GM12864 (cell line): ENCODE measurements at regions not wholly inside any gene's neighbourhood (a gene's known extent, or its start where the extent isn't known, plus 50 kb on each side); places are given as distances from the start of the nearest gene placed in this dataset.
"Not testable (repeated sequence)": the region's sequence is repeated elsewhere in the genome, so short reads cannot be mapped to it uniquely, and the experiment has no call there.

Source experiments
- DNase-seq: peaks from one replicate; pipeline ENCODE4 v3.0.0-alpha.2; 2011; ENCODE audit warnings: low read depth
- H3K4me3 ChIP-seq: 2 replicates; pipeline ENCODE4 v1.5.1; 2011; ENCODE audit warnings: mild to moderate bottlenecking, low read depth, low read length, control low read depth
- TF ChIP-seq, protein P1 (sequence below): IDR thresholded peaks from 2 replicates; pipeline ENCODE4 v1.5.1; 2011; ENCODE audit warnings: low read depth, mild to moderate bottlenecking, moderate library complexity, low read length, control low read depth, inconsistent platforms; ENCODE audit errors: missing control alignments

DNA sequence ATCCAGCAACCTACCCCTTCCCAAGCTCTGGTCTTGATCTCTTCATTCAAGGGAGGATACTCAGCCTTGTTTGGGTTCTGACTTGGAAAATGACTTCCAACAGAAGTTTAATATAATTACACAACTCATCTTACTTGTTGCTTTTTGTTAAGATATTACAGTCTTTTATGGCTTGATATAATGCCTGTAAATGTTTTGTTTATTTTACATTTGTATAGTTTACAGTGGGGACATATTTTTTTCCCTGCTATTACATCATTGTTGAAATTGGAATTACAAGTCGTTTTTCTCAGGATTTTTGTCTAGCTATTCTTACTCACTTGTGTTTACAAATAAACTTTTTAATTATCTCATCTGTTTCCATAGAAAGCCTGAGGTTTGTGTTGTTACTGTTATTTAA, 436.0 kb downstream of the CNTNAP4 start:
- no peak overlapping the region for H3K4me3 ChIP-seq
- DNase-seq = no peak
- TF ChIP-seq, protein P1, sequence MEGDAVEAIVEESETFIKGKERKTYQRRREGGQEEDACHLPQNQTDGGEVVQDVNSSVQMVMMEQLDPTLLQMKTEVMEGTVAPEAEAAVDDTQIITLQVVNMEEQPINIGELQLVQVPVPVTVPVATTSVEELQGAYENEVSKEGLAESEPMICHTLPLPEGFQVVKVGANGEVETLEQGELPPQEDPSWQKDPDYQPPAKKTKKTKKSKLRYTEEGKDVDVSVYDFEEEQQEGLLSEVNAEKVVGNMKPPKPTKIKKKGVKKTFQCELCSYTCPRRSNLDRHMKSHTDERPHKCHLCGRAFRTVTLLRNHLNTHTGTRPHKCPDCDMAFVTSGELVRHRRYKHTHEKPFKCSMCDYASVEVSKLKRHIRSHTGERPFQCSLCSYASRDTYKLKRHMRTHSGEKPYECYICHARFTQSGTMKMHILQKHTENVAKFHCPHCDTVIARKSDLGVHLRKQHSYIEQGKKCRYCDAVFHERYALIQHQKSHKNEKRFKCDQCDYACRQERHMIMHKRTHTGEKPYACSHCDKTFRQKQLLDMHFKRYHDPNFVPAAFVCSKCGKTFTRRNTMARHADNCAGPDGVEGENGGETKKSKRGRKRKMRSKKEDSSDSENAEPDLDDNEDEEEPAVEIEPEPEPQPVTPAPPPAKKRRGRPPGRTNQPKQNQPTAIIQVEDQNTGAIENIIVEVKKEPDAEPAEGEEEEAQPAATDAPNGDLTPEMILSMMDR = no peak

DNA sequence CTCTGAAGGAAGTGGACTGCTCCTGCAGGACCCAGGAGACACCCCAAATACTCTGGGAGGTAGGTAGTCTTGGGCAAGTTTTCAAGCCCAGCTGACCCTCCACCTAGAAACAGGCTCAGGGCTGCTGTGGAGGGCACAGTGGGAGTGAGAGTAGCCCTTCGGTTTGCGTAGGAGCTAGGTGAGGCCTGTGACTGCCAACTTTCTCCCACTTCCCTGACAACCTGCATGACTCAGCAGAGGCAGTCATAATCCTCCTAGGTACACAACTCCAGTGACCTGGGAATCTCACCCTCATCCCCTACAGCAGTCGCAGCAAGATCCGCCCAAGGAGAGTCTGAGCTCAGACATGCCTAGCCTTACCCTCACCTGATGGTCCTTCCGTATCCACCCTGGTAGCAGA, 439.1 kb downstream of the CNTNAP4 start:
- H3K4me3 ChIP-seq, DNase-seq: not testable (repeated sequence)

DNA sequence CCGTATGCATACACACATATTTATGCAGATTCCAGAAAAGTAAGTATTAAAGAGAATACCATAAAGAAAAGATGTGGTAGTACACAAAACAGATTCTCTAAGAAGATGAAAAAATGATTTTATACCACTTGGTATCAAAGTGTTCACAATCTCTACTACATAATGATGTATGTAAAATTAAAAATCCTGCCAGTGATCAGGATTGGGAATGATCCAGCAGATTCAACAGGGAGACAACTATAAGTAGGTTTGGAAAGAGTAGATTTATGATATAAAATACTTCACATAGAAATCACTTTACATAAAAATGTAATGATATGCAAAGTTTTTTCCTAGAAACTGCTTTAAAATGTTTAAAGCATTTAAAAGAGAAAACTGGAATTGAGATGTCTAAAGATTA, 447.0 kb downstream of the CNTNAP4 start:
- TF ChIP-seq, protein P1 = no peak
- DNase-seq = no peak
- no peak overlapping the region for H3K4me3 ChIP-seq

DNA sequence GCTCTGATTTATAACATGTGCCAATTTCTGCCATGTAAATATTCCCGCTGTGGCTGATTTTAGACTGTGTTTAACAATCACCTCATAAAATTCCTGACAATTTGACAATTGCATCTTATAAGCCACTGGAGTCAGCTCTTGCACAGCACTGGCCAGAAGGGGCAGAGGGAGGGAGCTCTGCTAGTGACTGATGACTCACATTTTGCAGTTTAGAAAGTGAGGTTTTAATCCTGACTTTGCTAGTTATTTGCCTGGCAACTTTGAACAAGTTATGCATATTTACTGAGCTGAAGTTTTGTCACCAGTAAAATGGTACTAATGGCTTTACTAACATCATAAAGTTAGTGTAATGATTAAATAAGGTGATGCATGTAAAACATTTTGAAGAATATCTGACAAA, 452.3 kb downstream of the CNTNAP4 start:
- H3K4me3 ChIP-seq = no peak overlapping the region
- TF ChIP-seq, protein P1 = no peak
- DNase-seq = no peak

DNA sequence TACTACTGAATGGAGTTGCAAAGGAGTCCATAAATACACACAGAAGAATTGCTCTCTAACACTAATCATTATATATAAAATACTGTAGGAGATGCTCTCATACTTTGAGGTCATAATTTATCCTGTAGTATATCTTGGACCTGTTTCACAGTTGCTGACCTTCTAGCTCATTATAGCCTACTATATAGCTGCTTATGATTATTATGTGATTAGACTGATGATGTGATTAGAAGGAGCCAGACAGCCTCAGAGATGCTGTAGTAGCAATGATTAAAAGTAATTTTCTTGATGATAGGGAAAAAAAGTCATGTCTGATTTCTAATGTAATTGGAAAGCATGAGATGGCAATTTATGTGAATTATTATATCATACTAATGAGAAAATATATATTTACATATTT, 455.7 kb downstream of the CNTNAP4 start:
- H3K4me3 ChIP-seq = no peak overlapping the region
- DNase-seq = no peak
- TF ChIP-seq, protein P1 = no peak

DNA sequence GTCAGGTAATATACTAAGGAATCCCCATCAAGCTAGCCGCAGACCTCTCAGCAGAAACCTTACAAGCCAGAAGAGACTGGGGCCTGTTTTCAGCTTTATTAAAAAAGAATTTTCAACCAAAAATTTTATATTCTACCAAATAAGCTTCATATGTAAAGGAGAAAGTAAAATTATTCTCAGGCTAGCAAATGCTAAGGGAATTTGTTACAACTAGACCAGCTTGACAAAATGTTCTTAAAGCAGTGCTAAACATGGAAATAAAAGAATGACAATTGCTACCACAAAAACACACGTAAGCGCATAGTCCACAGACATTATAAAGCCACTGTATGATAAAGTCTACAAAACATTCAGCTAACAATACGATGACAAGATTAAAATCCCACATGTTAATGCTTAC, 449.4 kb upstream of the MON1B start:
- TF ChIP-seq, protein P1 = no peak
- no peak overlapping the region for H3K4me3 ChIP-seq
- DNase-seq = no peak

DNA sequence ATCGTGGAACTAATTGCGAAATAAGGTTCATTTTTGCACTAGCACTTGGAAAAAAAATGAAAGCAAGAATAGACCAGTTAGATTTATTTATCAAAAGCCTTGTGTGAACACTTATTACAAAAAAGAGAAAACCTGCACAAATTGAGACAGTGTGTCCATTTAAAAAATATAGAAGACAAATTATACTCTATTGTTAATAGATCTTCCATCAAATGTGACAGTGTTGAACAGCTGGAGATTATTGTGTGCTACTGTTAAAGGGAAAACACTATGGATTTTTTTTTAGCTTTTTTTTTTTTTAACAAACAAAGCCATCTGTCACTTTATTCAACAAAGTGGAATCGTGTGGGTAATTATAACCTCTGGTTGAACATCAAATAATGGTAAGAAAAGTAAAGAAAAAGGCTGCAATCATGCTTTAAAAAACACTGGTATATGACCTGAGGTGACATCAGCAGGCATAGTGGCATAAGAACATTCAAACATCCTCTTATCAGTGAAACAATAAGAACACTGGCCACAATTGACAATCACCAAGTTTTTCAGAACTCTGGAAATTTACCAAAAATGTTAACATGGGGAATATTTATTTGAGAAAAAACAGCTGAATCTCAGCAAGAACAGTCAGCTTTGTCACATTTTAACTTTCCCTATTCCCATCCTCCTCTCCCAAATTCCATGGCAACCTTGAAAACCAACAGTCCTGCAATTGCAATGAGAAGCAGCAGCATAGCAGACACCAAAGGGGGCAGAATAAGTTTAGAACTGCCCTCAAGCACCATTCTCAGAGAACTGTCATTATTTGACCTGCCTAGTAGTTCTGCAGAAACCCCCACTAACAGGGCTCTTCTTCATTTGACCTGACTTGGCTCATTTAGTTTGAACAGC, 442.3 kb upstream of the MON1B start:
- no peak for DNase-seq
- TF ChIP-seq, protein P1 = no peak
- H3K4me3 ChIP-seq = no peak overlapping the region
